ENCODE measurements at regions not wholly inside any gene's neighbourhood (a gene's known extent, or its start where the extent isn't known, plus 50 kb on each side); places are given as distances from the start of the nearest gene placed in this dataset.

GRCh38 chr4:83172371-83172770 lies 57.8 kb upstream of the PLAC8 start:
- H4K91ac ChIP-seq (ENCODE audit: low read length), result no peak overlapping the region
- no peaks in the 10 kb centered on the region for H3K4me1 ChIP-seq (ENCODE audit: control insufficient read depth, insufficient read depth, low read depth, low read length)
- no peak overlapping the region for H2BK120ac ChIP-seq (ENCODE audit: low read depth, low read length)
- H3K14ac ChIP-seq (ENCODE audit: low read length in 2 of 2), result no peak overlapping the region
- H3K36me3 ChIP-seq (ENCODE audit: control insufficient read depth in 1 of 2, insufficient read depth in 2 of 2, low read depth in 1 of 2, low read length in 2 of 2), result no peaks in the 10 kb centered on the region
- H2AK5ac ChIP-seq (ENCODE audit: low read length, severe bottlenecking), result no peak overlapping the region
- no peak for DNase-seq
- no peak overlapping the region for H3K4ac ChIP-seq (ENCODE audit: low read depth in 1 of 2, low read length in 2 of 2)
- no peak overlapping the region for H2BK12ac ChIP-seq (ENCODE audit: low read length in 2 of 2)
- H3K23ac ChIP-seq (ENCODE audit: low read length in 2 of 2), result no peak overlapping the region
- H2BK15ac ChIP-seq (ENCODE audit: low read depth, poor library complexity, severe bottlenecking), result no peak overlapping the region
- H3K9ac ChIP-seq (ENCODE audit: low read length), result no peak overlapping the region
- H2BK5ac ChIP-seq (ENCODE audit: low read depth, low read length, poor library complexity, severe bottlenecking), result no peak overlapping the region
- no peak overlapping the region for H3K27ac ChIP-seq (ENCODE audit: low read length, poor library complexity, severe bottlenecking)
- H3K4me2 ChIP-seq (ENCODE audit: low read length, poor library complexity, severe bottlenecking), result no peak overlapping the region
- H3K18ac ChIP-seq (ENCODE audit: low read depth in 1 of 2, low read length in 2 of 2), result no peak overlapping the region
- no peaks in the 10 kb centered on the region for H3K27me3 ChIP-seq (ENCODE audit: control insufficient read depth in 1 of 2, insufficient read depth in 1 of 2, low read length in 2 of 2)
- H3K79me1 ChIP-seq (replicated peaks; ENCODE audit: low read length, poor library complexity, severe bottlenecking), result no peaks in the 10 kb centered on the region
- 95% methylated on average over 5 of the region's 5 CpGs for WGBS
- H3K9me3 ChIP-seq (ENCODE audit: control insufficient read depth, low read length), result no peaks in the 10 kb centered on the region
- H2AFZ ChIP-seq (ENCODE audit: low read depth, low read length), result no peak overlapping the region
- no peak overlapping the region for H3K4me3 ChIP-seq (ENCODE audit: insufficient read depth in 1 of 2, low read depth in 1 of 2, low read length in 2 of 2)
- H4K8ac ChIP-seq (ENCODE audit: low read length), result no peak overlapping the region

DNA sequence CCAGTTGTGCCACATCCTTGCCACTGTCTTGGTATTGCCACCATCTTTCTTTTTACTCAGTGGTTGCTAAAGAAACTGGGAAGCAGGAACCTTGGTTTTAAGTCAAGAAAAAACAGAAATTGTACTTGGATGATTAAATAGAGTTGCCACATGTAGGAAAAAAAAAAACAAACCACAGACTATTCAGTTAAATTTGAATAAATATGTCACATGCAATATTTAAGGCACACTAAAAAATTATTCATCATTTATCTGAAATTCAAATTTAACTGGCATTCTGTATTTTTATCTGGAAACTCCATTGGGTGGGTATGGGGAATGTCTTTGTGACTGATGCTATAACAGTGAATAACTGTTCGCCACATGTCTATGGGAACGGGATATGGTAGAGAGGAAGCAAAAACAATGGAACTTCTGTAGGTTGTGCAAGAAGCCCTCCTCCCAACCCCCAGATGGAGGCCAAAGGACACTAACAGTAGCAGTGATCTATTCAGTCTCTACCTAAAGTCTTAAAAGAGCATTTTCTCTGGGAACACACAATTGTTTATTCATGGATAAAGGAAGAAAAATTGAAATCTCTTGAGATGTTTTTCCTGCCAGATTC lies 57.0 kb upstream of the PLAC8 start:
- DNase-seq, result no peak
- H2BK15ac ChIP-seq (ENCODE audit: low read depth, poor library complexity, severe bottlenecking), result no peak overlapping the region
- no peak overlapping the region for H2BK120ac ChIP-seq (ENCODE audit: low read depth, low read length)
- H2BK5ac ChIP-seq (ENCODE audit: low read depth, low read length, poor library complexity, severe bottlenecking), result no peak overlapping the region
- H4K8ac ChIP-seq (ENCODE audit: low read length), result no peak overlapping the region
- no peak overlapping the region for H2BK12ac ChIP-seq (ENCODE audit: low read length in 2 of 2)
- no peak overlapping the region for H3K4me3 ChIP-seq (ENCODE audit: insufficient read depth in 1 of 2, low read depth in 1 of 2, low read length in 2 of 2)
- H3K79me1 ChIP-seq (replicated peaks; ENCODE audit: low read length, poor library complexity, severe bottlenecking), result no peaks in the 10 kb centered on the region
- no peak overlapping the region for H3K27ac ChIP-seq (ENCODE audit: low read length, poor library complexity, severe bottlenecking)
- no peaks in the 10 kb centered on the region for H3K27me3 ChIP-seq (ENCODE audit: control insufficient read depth in 1 of 2, insufficient read depth in 1 of 2, low read length in 2 of 2)
- H3K23ac ChIP-seq (ENCODE audit: low read length in 2 of 2), result no peak overlapping the region
- no peaks in the 10 kb centered on the region for H3K9me3 ChIP-seq (ENCODE audit: control insufficient read depth, low read length)
- H3K4me2 ChIP-seq (ENCODE audit: low read length, poor library complexity, severe bottlenecking), result no peak overlapping the region
- WGBS, result 89% methylated on average over 2 of the region's 2 CpGs
- H2AK5ac ChIP-seq (ENCODE audit: low read length, severe bottlenecking), result no peak overlapping the region
- no peak overlapping the region for H3K14ac ChIP-seq (ENCODE audit: low read length in 2 of 2)
- no peak overlapping the region for H3K4ac ChIP-seq (ENCODE audit: low read depth in 1 of 2, low read length in 2 of 2)
- H3K18ac ChIP-seq (ENCODE audit: low read depth in 1 of 2, low read length in 2 of 2), result no peak overlapping the region
- no peak overlapping the region for H3K9ac ChIP-seq (ENCODE audit: low read length)
- no peaks in the 10 kb centered on the region for H3K4me1 ChIP-seq (ENCODE audit: control insufficient read depth, insufficient read depth, low read depth, low read length)
- no peak overlapping the region for H2AFZ ChIP-seq (ENCODE audit: low read depth, low read length)
- H4K91ac ChIP-seq (ENCODE audit: low read length), result no peak overlapping the region
- H3K36me3 ChIP-seq (ENCODE audit: control insufficient read depth in 1 of 2, insufficient read depth in 2 of 2, low read depth in 1 of 2, low read length in 2 of 2), result no peaks in the 10 kb centered on the region

GRCh38 chr4:83170952-83171399 lies 56.4 kb upstream of the PLAC8 start:
- H3K14ac ChIP-seq (ENCODE audit: low read length in 2 of 2), result no peak overlapping the region
- H2BK15ac ChIP-seq (ENCODE audit: low read depth, poor library complexity, severe bottlenecking), result no peak overlapping the region
- no peak overlapping the region for H3K9ac ChIP-seq (ENCODE audit: low read length)
- no peak overlapping the region for H4K91ac ChIP-seq (ENCODE audit: low read length)
- H2BK12ac ChIP-seq (ENCODE audit: low read length in 2 of 2), result no peak overlapping the region
- H2BK5ac ChIP-seq (ENCODE audit: low read depth, low read length, poor library complexity, severe bottlenecking), result peak overlapping the region; percentile 31
- H3K4me3 ChIP-seq (ENCODE audit: insufficient read depth in 1 of 2, low read depth in 1 of 2, low read length in 2 of 2), result no peak overlapping the region
- H3K27ac ChIP-seq (ENCODE audit: low read length, poor library complexity, severe bottlenecking), result no peak overlapping the region
- no peak overlapping the region for H2BK120ac ChIP-seq (ENCODE audit: low read depth, low read length)
- H3K79me1 ChIP-seq (replicated peaks; ENCODE audit: low read length, poor library complexity, severe bottlenecking), result no peaks in the 10 kb centered on the region
- H3K4me2 ChIP-seq (ENCODE audit: low read length, poor library complexity, severe bottlenecking), result no peak overlapping the region
- H2AFZ ChIP-seq (ENCODE audit: low read depth, low read length), result peak overlapping the region; percentile 30
- no peak overlapping the region for H3K23ac ChIP-seq (ENCODE audit: low read length in 2 of 2)
- peak overlapping the region; percentile 8 for H4K8ac ChIP-seq (ENCODE audit: low read length)
- no peak for DNase-seq
- no peaks in the 10 kb centered on the region for H3K27me3 ChIP-seq (ENCODE audit: control insufficient read depth in 1 of 2, insufficient read depth in 1 of 2, low read length in 2 of 2)
- no peaks in the 10 kb centered on the region for H3K9me3 ChIP-seq (ENCODE audit: control insufficient read depth, low read length)
- H2AK5ac ChIP-seq (ENCODE audit: low read length, severe bottlenecking), result no peak overlapping the region
- H3K4me1 ChIP-seq (ENCODE audit: control insufficient read depth, insufficient read depth, low read depth, low read length), result no peaks in the 10 kb centered on the region
- 72% methylated on average over 4 of the region's 4 CpGs for WGBS
- peak overlapping the region in 1 of 2 experiments; percentile 13 for H3K4ac ChIP-seq (ENCODE audit: low read depth in 1 of 2, low read length in 2 of 2)
- H3K18ac ChIP-seq (ENCODE audit: low read depth in 1 of 2, low read length in 2 of 2), result peak overlapping the region in 1 of 2 experiments; percentile 46
- no peaks in the 10 kb centered on the region for H3K36me3 ChIP-seq (ENCODE audit: control insufficient read depth in 1 of 2, insufficient read depth in 2 of 2, low read depth in 1 of 2, low read length in 2 of 2)
